H1 (cell line): ENCODE measurements at regions not wholly inside any gene's neighbourhood (a gene's known extent, or its start where the extent isn't known, plus 50 kb on each side); places are given as distances from the start of the nearest gene placed in this dataset.

Experiments
- CTCF ChIA-PET: fragments of 300-600 bp; sonication (Branson Sonifier 250); formaldehyde crosslinking; loops from one replicate; lab custom pipeline; 2021; ENCODE audit not compliant: partially characterized antibody; lab: Charles Lee
- POLR2A ChIA-PET: fragments of 300-600 bp; sonication (Branson Sonifier 250); formaldehyde crosslinking; loops from one replicate; lab custom pipeline; 2021; ENCODE audit warnings: inconsistent platforms; ENCODE audit not compliant: partially characterized antibody; lab: Charles Lee
- DNase-seq, 2 experiments: peaks; one replicate each; pipeline versions ENCODE4 v3.0.0 to v3.0.0-alpha.2; 2010 to 2022; ENCODE audit warnings: low spot score in 2 of 2, low read depth in 1 of 2, mixed read lengths in 1 of 2
- FAIRE-seq: peaks from 2 replicates; lab custom pipeline; 2011; peaks lifted over from hg19 to GRCh38; lab: Jason Lieb, UNC
- H2AFZ ChIP-seq: 2 replicates; pipeline ENCODE4 v1.8.1; 2012; ENCODE audit warnings: low read length, inconsistent platforms
- H2AK5ac ChIP-seq: 2 replicates; pipeline ENCODE4 v1.6.1; 2013; ENCODE audit warnings: low read depth, low read length
- H2BK120ac ChIP-seq: replicated peaks from 2 replicates; pipeline ENCODE3; 2013; ENCODE audit warnings: low read depth, low read length, inconsistent platforms
- H2BK12ac ChIP-seq: 2 replicates; pipeline ENCODE4 v1.6.1; 2013; ENCODE audit warnings: low read depth, low read length
- H2BK15ac ChIP-seq: 2 replicates; pipeline ENCODE4 v1.6.1; 2013; ENCODE audit warnings: low read length
- H2BK20ac ChIP-seq: 2 replicates; pipeline ENCODE4 v1.6.1; 2013; ENCODE audit warnings: low read length
- H2BK5ac ChIP-seq: 2 replicates; pipeline ENCODE4 v1.6.1; 2013; ENCODE audit warnings: low read depth, low read length
- H3K14ac ChIP-seq: 2 replicates; pipeline ENCODE4 v1.6.1; 2013; ENCODE audit warnings: inconsistent platforms; ENCODE audit not compliant: insufficient read length
- H3K18ac ChIP-seq: 2 replicates; pipeline ENCODE4 v1.6.1; 2013; ENCODE audit warnings: low read length; ENCODE audit errors: extremely low read depth
- H3K23ac ChIP-seq: 2 replicates; pipeline ENCODE4 v1.6.1; 2013; ENCODE audit warnings: inconsistent platforms; ENCODE audit not compliant: insufficient read length
- H3K23me2 ChIP-seq: 2 replicates; pipeline ENCODE4 v1.6.1; 2013; ENCODE audit warnings: low read depth, low read length
- H3K27ac ChIP-seq: 2 replicates; pipeline ENCODE4 v1.6.1; 2011; ENCODE audit warnings: low read depth, low read length, inconsistent platforms
- H3K27me3 ChIP-seq, 4 experiments: replicated peaks in 1 of 4; 1 replicate in 1 of 4; 2 replicates in 3 of 4; pipeline versions ENCODE4 v1.6.1 to v1.8.1; 2011 to 2013; ENCODE audit warnings: low read length in 3 of 4, mild to moderate bottlenecking in 3 of 4, inconsistent platforms in 2 of 4, mixed read lengths in 2 of 4, moderate library complexity in 1 of 4; ENCODE audit not compliant: control insufficient read depth in 3 of 4, insufficient read depth in 3 of 4; ENCODE audit errors: extremely low read depth in 1 of 4
- H3K36me3 ChIP-seq, 4 experiments: 2 replicates each; pipeline versions ENCODE4 v1.6.1 to v1.8.1; 2011 to 2013; ENCODE audit warnings: mild to moderate bottlenecking in 4 of 4, low read length in 3 of 4, moderate library complexity in 2 of 4, control low read depth in 1 of 4, inconsistent platforms in 1 of 4; ENCODE audit not compliant: insufficient read depth in 4 of 4, control insufficient read depth in 2 of 4
- H3K4ac ChIP-seq: replicated peaks from 2 replicates; pipeline ENCODE3; 2013; ENCODE audit warnings: low read length, low read depth, mixed read lengths, inconsistent platforms; ENCODE audit not compliant: insufficient read length
- H3K4me1 ChIP-seq, 4 experiments: replicated peaks in 1 of 4; 1 replicate in 1 of 4; 2 replicates in 3 of 4; pipeline versions ENCODE4 v1.6.1 to v1.8.1; 2011 to 2013; ENCODE audit warnings: low read length in 3 of 4, inconsistent platforms in 2 of 4, mixed read lengths in 1 of 4; ENCODE audit not compliant: insufficient read depth in 4 of 4, control insufficient read depth in 3 of 4
- H3K4me2 ChIP-seq, 2 experiments: 2 replicates each; pipeline versions ENCODE4 v1.6.1 to v1.8.1; 2011 to 2013; ENCODE audit warnings: low read depth in 2 of 2, low read length in 2 of 2, control low read depth in 1 of 2, inconsistent platforms in 1 of 2, mild to moderate bottlenecking in 1 of 2; ENCODE audit not compliant: insufficient read depth in 1 of 2
- H3K4me3 ChIP-seq, 4 experiments: fragments of 200-600, 300-600 bp in 1 of 4; sonication (generic), shearing (Covaris generic), sonication (Bioruptor Twin) in 1 of 4; 2 replicates each; pipeline versions ENCODE4 v1.5.1 to v1.8.1; 2011 to 2016; ENCODE audit warnings: low read length in 4 of 4, low read depth in 3 of 4, control low read depth in 2 of 4, inconsistent platforms in 2 of 4, mild to moderate bottlenecking in 2 of 4, mixed read lengths in 1 of 4, moderate library complexity in 1 of 4; ENCODE audit not compliant: insufficient read depth in 2 of 4; ENCODE audit errors: extremely low read depth in 1 of 4
- H3K56ac ChIP-seq: replicated peaks from 2 replicates; pipeline ENCODE3; 2013; ENCODE audit warnings: low read depth, mild to moderate bottlenecking, mixed read lengths, low read length, inconsistent platforms; ENCODE audit not compliant: insufficient read length
- H3K79me1 ChIP-seq: 2 replicates; pipeline ENCODE4 v1.6.1; 2013; ENCODE audit warnings: low read depth, low read length, control low read depth
- H3K79me2 ChIP-seq, 2 experiments: 2 replicates each; pipeline versions ENCODE4 v1.6.1 to v1.8.1; 2012 to 2013; ENCODE audit warnings: low read length in 2 of 2, mild to moderate bottlenecking in 2 of 2, inconsistent platforms in 1 of 2; ENCODE audit not compliant: insufficient read depth in 2 of 2, control insufficient read depth in 1 of 2
- H3K9ac ChIP-seq, 4 experiments: replicated peaks in 1 of 4; 1 replicate in 1 of 4; 2 replicates in 3 of 4; pipeline versions ENCODE4 v1.6.1 to v1.8.1; 2011 to 2013; ENCODE audit warnings: low read depth in 3 of 4, low read length in 3 of 4, control low read depth in 2 of 4, mild to moderate bottlenecking in 2 of 4, moderate library complexity in 2 of 4, inconsistent platforms in 1 of 4; ENCODE audit errors: extremely low read depth in 1 of 4
- H3K9me3 ChIP-seq, 2 experiments: 2 replicates each; pipeline versions ENCODE4 v1.6.1 to v1.8.1; 2012 to 2013; ENCODE audit warnings: mild to moderate bottlenecking in 2 of 2, moderate library complexity in 2 of 2, control low read depth in 1 of 2, inconsistent platforms in 1 of 2, low read depth in 1 of 2, low read length in 1 of 2, mixed read lengths in 1 of 2; ENCODE audit not compliant: insufficient read depth in 2 of 2
- H4K20me1 ChIP-seq, 2 experiments: replicated peaks in 1 of 2; 2 replicates each; pipeline versions ENCODE3 to v1.8.1; 2011 to 2013; ENCODE audit warnings: inconsistent platforms in 2 of 2, low read length in 2 of 2, mild to moderate bottlenecking in 1 of 2; ENCODE audit not compliant: insufficient read depth in 2 of 2, control insufficient read depth in 1 of 2
- H4K5ac ChIP-seq: 2 replicates; pipeline ENCODE4 v1.6.1; 2013; ENCODE audit warnings: low read length, low read depth, mixed read lengths, inconsistent platforms; ENCODE audit not compliant: insufficient read length
- H4K8ac ChIP-seq: 2 replicates; pipeline ENCODE4 v1.8.0; 2013; ENCODE audit warnings: mild to moderate bottlenecking, moderate library complexity, low read length, inconsistent platforms; ENCODE audit not compliant: insufficient read depth; ENCODE audit errors: extremely low read depth
- H4K91ac ChIP-seq: replicated peaks from 2 replicates; pipeline ENCODE3; 2013; ENCODE audit warnings: low read length, mixed read lengths, inconsistent platforms; ENCODE audit not compliant: insufficient read length
- BRCA1 ChIP-seq: IDR thresholded peaks from 2 replicates; pipeline ENCODE4 v1.6.1; 2012; ENCODE audit warnings: low read depth, low read length, improper control_type of control experiment
- FOSL1 ChIP-seq: IDR thresholded peaks from 2 replicates; pipeline ENCODE4 v1.6.1; 2011; ENCODE audit warnings: mild to moderate bottlenecking, low read depth, low read length, moderate library complexity; ENCODE audit not compliant: insufficient read depth
- GABPA ChIP-seq: IDR thresholded peaks from 2 replicates; pipeline ENCODE4 v1.6.1; 2011; ENCODE audit warnings: mild to moderate bottlenecking, low read length, moderate library complexity, borderline replicate concordance; ENCODE audit not compliant: insufficient read depth
- MAFK ChIP-seq: IDR thresholded peaks from 2 replicates; pipeline ENCODE4 v1.6.1; 2012; ENCODE audit warnings: low read depth, mild to moderate bottlenecking, improper control_type of control experiment, low read length
- NANOG ChIP-seq: IDR thresholded peaks from 2 replicates; pipeline ENCODE4 v1.6.1; 2011; ENCODE audit warnings: low read length, low read depth, mild to moderate bottlenecking, inconsistent platforms; ENCODE audit not compliant: insufficient read depth, poor library complexity, severe bottlenecking
- RBBP5 ChIP-seq: IDR thresholded peaks from 2 replicates; pipeline ENCODE4 v1.7.1; 2012; ENCODE audit warnings: low read depth, mild to moderate bottlenecking, inconsistent platforms, low read length, moderate library complexity, borderline replicate concordance
- RNF2 ChIP-seq: fragments of 200-900, 300-1000 bp; sonication (generic); IDR thresholded peaks from 2 replicates; pipeline ENCODE4 v1.7.1; 2016; ENCODE audit warnings: borderline replicate concordance, low read depth, mild to moderate bottlenecking, antibody characterized with exemption, low read length; ENCODE audit not compliant: poor library complexity, severe bottlenecking; ENCODE audit errors: missing control alignments
- ZNF274 ChIP-seq: IDR thresholded peaks from 2 replicates; pipeline ENCODE4 v1.7.0; 2012; ENCODE audit warnings: low read length, borderline replicate concordance; ENCODE audit errors: extremely low read depth
- WGBS, 2 experiments: shearing (Covaris generic) in 1 of 2; methylation state at CpG; one replicate each; pipeline versions ENCODE4 v1.1.6 to v1.1.7; 2013 to 2015; ENCODE audit warnings: low lambda C conversion rate in 2 of 2, mixed read lengths in 2 of 2, inconsistent platforms in 1 of 2, low coverage in 1 of 2, missing lambda C conversion rate in 1 of 2; ENCODE audit not compliant: insufficient replicate concordance in 2 of 2, insufficient coverage in 1 of 2, insufficient read length in 1 of 2; ENCODE audit errors: extremely low coverage in 1 of 2, missing lambda C conversion rate in 1 of 2; 5-methylcytosine and 5-hydroxymethylcytosine counted together

GRCh38 chr1:244948416-244948815 lies 84.1 kb upstream of the HNRNPU start:
- Histone ChIP-seq H3K4me1 (no peaks in the 10 kb centered on the region), H2BK5ac (no peak overlapping the region), H2BK12ac (no peak overlapping the region), H4K8ac (no peak overlapping the region), H3K4ac (no peak overlapping the region), H3K9ac (no peak overlapping the region), H3K18ac (no peak overlapping the region)
- CTCF ChIA-PET = interaction anchor here (0.6 kb wide), 1 partner anchor 793 kb away, joined by 3 read pairs; no protein-coding TSS in a partner anchor
- POLR2A ChIA-PET = interaction anchor here (1.2 to 1.8 kb wide), 2 partner anchors 86 to 101 kb away, joined by 3 to 6 read pairs; no protein-coding TSS in a partner anchor
- TF ChIP-seq FOSL1 (no peak), BRCA1 (no peak), RBBP5 (no peak), NANOG (no peak), ZNF274 (no peak), GABPA (no peak), MAFK (no peak), RNF2 (no peak)
- TF ChIP-seq, all 59 proteins: peak for 0
- H2AK5ac ChIP-seq = no peak overlapping the region
- H4K5ac ChIP-seq = no peak overlapping the region
- H2AFZ ChIP-seq = no peak overlapping the region
- no peak overlapping the region for H3K56ac ChIP-seq
- H3K36me3 ChIP-seq = no peaks in the 10 kb centered on the region
- H3K79me1 ChIP-seq = no peaks in the 10 kb centered on the region
- no peaks in the 10 kb centered on the region for H4K20me1 ChIP-seq
- no peak overlapping the region for H2BK20ac ChIP-seq
- H3K4me3 ChIP-seq = no peak overlapping the region
- H3K14ac ChIP-seq = no peak overlapping the region
- WGBS, 2 experiments = 98% methylated on average over 4 of the region's 4 CpGs; no CpG with 5 or more reads in 1 of the 2 experiments
- DNase-seq (no peak), FAIRE-seq (no peak)
- H3K79me2 ChIP-seq = no peaks in the 10 kb centered on the region
- no peak overlapping the region for H4K91ac ChIP-seq
- H3K9me3 ChIP-seq = no peaks in the 10 kb centered on the region
- H2BK120ac ChIP-seq = no peak overlapping the region
- no peaks in the 10 kb centered on the region for H3K23me2 ChIP-seq
- no peak overlapping the region for H3K4me2 ChIP-seq
- H3K27me3 ChIP-seq = no peaks in the 10 kb centered on the region
- H3K27ac ChIP-seq = no peak overlapping the region
- H2BK15ac ChIP-seq = no peak overlapping the region
- no peak overlapping the region for H3K23ac ChIP-seq
